Activated CD8-positive, alpha-beta T cell treated with anti-CD3 and anti-CD28 coated beads for 36 hours (primary cell): ENCODE measurements at regions not wholly inside any gene's neighbourhood (a gene's known extent, or its start where the extent isn't known, plus 50 kb on each side); places are given as distances from the start of the nearest gene placed in this dataset.

Experiments
- ATAC-seq: fragments of 200-7000 bp; cut with Tn5 transposase; one replicate; pipeline ENCODE4 v1.10.0; 2021; ENCODE audit warnings: mild to moderate bottlenecking, moderate library complexity
- CTCF ChIA-PET: fragments of 350-600 bp; sonication (Branson Sonifier 250); formaldehyde crosslinking; loops from one replicate; lab custom pipeline; 2021; ENCODE audit warnings: antibody characterized with exemption; lab: Charles Lee
- POLR2A ChIA-PET: fragments of 350-600 bp; sonication (Branson Sonifier 250); formaldehyde crosslinking; loops from one replicate; lab custom pipeline; 2021; ENCODE audit warnings: antibody characterized with exemption; lab: Charles Lee
- DNase-seq: peaks from one replicate; pipeline ENCODE4 v3.0.0-alpha.2; 2020
- H3K27ac Mint-ChIP-seq: one replicate; pipeline ENCODE4 v1.8.0; 2021; ENCODE audit warnings: mild to moderate bottlenecking, mixed read lengths
- H3K27me3 Mint-ChIP-seq: one replicate; pipeline ENCODE4 v1.8.0; 2021; ENCODE audit warnings: mixed read lengths
- H3K36me3 Mint-ChIP-seq: one replicate; pipeline ENCODE4 v1.8.0; 2021; ENCODE audit warnings: low read depth, mixed read lengths
- H3K4me1 Mint-ChIP-seq: one replicate; pipeline ENCODE4 v1.8.0; 2021; ENCODE audit warnings: low read depth, mixed read lengths
- H3K4me3 Mint-ChIP-seq: one replicate; pipeline ENCODE4 v1.8.0; 2021; ENCODE audit warnings: mild to moderate bottlenecking, moderate library complexity, mixed read lengths
- H3K9me3 Mint-ChIP-seq: one replicate; pipeline ENCODE4 v1.8.0; 2021; ENCODE audit warnings: mixed read lengths
- intact Hi-C: fragments of 100-400 bp; cut with micrococcal nuclease; formaldehyde crosslinking; loops from one replicate; pipeline ENCODE4 v1.10.0; 2022
- TF ChIP-seq, protein P1 (sequence below): fragments of 200-600 bp; IDR thresholded peaks from one replicate; pipeline ENCODE4 v1.8.0; 2022; ENCODE audit warnings: antibody characterized with exemption, mild to moderate bottlenecking

DNA sequence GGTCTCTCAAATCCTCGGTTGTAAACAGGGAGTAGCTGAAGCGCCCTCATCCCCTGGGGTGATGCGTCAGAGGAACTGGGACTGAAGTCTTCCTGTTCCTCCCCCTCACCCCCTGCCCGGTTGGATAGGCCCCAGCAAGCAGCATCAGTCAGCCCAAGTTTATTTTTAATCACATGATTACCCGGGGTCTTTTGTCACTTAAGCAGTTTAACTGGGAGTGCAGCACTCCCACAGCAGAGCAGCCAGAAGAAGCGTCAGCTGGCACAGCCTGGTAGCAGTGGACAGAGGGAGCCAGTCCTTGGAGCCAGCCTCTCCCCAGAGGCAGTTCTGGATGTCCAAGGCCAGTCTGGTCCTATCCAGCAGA, 342.1 kb downstream of the CTTN start:
- Mint-ChIP-seq H3K9me3 (no peaks in the 10 kb centered on the region), H3K27ac (no peak overlapping the region), H3K4me1 (no peaks in the 10 kb centered on the region), H3K27me3 (peaks cover 5% of the 10 kb centered on the region), H3K36me3 (no peaks in the 10 kb centered on the region), H3K4me3 (no peak overlapping the region)
- CTCF ChIA-PET = no interaction called here
- TF ChIP-seq, protein P1, sequence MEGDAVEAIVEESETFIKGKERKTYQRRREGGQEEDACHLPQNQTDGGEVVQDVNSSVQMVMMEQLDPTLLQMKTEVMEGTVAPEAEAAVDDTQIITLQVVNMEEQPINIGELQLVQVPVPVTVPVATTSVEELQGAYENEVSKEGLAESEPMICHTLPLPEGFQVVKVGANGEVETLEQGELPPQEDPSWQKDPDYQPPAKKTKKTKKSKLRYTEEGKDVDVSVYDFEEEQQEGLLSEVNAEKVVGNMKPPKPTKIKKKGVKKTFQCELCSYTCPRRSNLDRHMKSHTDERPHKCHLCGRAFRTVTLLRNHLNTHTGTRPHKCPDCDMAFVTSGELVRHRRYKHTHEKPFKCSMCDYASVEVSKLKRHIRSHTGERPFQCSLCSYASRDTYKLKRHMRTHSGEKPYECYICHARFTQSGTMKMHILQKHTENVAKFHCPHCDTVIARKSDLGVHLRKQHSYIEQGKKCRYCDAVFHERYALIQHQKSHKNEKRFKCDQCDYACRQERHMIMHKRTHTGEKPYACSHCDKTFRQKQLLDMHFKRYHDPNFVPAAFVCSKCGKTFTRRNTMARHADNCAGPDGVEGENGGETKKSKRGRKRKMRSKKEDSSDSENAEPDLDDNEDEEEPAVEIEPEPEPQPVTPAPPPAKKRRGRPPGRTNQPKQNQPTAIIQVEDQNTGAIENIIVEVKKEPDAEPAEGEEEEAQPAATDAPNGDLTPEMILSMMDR = no peak
- intact Hi-C loops = no loop called here
- DNase-seq (no peak), ATAC-seq (no peak)
- POLR2A ChIA-PET = no interaction called here

DNA sequence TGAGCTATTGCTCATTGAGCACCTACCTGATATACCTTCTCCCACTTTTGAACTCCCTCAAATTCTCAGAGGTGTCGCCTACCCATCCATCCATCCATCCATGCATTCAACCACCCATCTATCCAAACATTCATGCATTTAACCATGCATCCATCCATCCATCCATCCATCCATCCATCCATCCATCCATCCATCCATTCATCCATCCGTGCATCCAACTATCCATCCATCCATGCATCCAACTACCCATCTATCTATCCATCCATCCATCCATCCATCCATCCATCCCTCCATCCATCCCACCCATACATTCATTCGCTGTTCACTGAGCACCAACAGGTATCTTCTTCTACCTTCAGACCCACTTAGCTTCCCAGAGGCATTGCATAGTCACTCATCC, 342.8 kb downstream of the CTTN start:
- ATAC-seq (no peak), DNase-seq (no peak)
- CTCF ChIA-PET = no interaction called here
- POLR2A ChIA-PET = no interaction called here
- Mint-ChIP-seq H3K36me3 (no peaks in the 10 kb centered on the region), H3K27ac (no peak overlapping the region), H3K9me3 (no peaks in the 10 kb centered on the region), H3K4me1 (no peaks in the 10 kb centered on the region), H3K27me3 (peaks cover 5% of the 10 kb centered on the region), H3K4me3 (no peak overlapping the region)
- TF ChIP-seq, protein P1 = no peak
- intact Hi-C loops = no loop called here

DNA sequence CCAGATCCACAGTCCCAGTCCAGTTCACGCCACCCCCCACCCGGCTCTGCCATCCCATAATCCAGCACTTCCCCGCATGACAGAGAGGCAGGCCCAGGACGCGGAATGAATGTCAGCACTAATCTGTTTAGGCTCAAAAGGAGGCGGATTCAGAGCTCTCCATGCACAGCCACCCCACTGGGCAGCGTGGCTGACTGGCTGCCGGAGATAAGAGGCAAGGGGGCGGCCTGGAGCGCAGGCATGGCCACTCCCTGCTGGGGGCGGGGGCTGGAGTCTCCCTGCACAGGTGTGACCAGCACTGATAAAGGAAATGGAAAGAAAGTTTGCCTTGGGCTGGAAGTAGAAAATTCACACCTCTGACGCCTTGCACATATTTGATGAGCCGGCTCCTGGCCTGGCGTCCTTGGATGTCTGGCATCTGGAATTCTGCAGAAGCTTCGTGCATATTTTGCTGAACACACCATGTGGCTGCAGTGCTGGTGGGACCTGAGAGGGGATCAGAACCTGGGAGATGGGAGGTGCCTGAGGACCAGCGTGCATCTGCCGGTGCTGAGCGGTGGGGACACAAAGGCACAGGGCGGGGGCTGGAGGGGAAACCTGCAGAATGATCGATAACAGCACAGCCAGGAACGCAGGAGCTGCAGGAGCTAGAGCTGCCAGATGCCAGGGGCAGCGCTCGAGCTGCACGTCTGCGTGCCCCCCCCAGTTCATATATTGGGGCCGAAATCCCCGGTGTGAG, 344.4 kb downstream of the CTTN start:
- H3K36me3 Mint-ChIP-seq = no peaks in the 10 kb centered on the region
- no peak overlapping the region for H3K27ac Mint-ChIP-seq
- no peaks in the 10 kb centered on the region for H3K9me3 Mint-ChIP-seq
- ATAC-seq = no peak
- intact Hi-C loops = no loop called here
- H3K4me3 Mint-ChIP-seq = no peak overlapping the region
- H3K4me1 Mint-ChIP-seq = no peaks in the 10 kb centered on the region
- no peak for DNase-seq
- TF ChIP-seq, protein P1 = no peak
- peaks cover 7% of the 10 kb centered on the region for H3K27me3 Mint-ChIP-seq
- ChIA-PET CTCF (no interaction called here), POLR2A (no interaction called here)

DNA sequence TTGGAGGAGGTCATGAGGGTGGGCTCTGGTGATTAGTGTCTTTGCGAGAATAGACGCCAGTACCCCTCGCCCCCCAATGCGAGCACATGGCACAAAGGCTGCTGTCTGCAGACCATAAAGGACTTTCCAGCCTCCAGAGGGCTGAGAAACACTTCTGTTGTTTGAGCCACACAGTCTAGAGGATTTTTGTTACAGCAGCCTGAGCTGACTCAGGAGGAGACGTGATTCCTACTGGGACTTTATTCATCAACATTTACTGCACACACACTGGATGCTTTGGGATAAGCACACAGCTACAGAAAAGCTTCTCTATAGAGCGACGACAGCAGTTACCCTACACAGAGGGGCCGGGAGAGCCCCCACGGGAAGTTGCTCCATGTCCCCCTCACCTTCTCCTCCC, 345.0 kb downstream of the CTTN start:
- TF ChIP-seq, protein P1 = no peak
- ChIA-PET POLR2A (no interaction called here), CTCF (no interaction called here)
- no peaks in the 10 kb centered on the region for H3K36me3 Mint-ChIP-seq
- peaks cover 8% of the 10 kb centered on the region for H3K27me3 Mint-ChIP-seq
- no peaks in the 10 kb centered on the region for H3K9me3 Mint-ChIP-seq
- ATAC-seq = no peak
- no peaks in the 10 kb centered on the region for H3K4me1 Mint-ChIP-seq
- no peak overlapping the region for H3K4me3 Mint-ChIP-seq
- no peak for DNase-seq
- no peak overlapping the region for H3K27ac Mint-ChIP-seq
- intact Hi-C loops = no loop called here

DNA sequence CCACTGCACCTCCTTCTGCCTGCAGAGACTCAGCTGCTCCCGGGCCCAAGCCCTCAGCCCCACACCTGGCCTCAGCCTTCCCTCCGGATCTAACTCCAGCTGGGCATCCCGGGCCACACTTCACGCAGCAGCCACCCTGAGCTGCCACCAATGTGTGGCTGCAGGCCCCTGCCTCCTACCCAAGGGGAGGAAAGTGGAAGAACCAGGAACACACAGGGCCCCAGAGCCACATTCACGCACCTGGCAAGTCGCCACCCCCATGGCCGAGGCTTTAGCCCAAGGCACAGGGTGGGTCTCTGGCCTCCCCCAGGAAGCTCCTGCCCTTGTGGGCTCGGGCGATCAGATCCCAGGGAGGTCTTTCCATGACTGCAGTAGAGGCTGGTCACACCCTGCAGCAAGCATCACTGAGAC, 345.6 kb downstream of the CTTN start:
- POLR2A ChIA-PET = no interaction called here
- Mint-ChIP-seq H3K4me1 (no peaks in the 10 kb centered on the region), H3K9me3 (no peaks in the 10 kb centered on the region), H3K4me3 (no peak overlapping the region), H3K36me3 (no peaks in the 10 kb centered on the region), H3K27ac (no peak overlapping the region), H3K27me3 (peaks cover 9% of the 10 kb centered on the region)
- no peak for DNase-seq
- TF ChIP-seq, protein P1 = no peak
- intact Hi-C loops = no loop called here
- CTCF ChIA-PET = no interaction called here
- ATAC-seq = no peak
